Activated T-helper 17 cell treated with anti-CD3 and anti-CD28 coated beads, Interleukin-2, amount 50 U/mL, for 72 hours (primary cell): ENCODE measurements at regions not wholly inside any gene's neighbourhood (a gene's known extent, or its start where the extent isn't known, plus 50 kb on each side); places are given as distances from the start of the nearest gene placed in this dataset.
"Not testable (repeated sequence)": the region's sequence is repeated elsewhere in the genome, so short reads cannot be mapped to it uniquely, and the experiment has no call there.

ENCODE experiments used
- ATAC-seq: fragments of 150-1000 bp; cut with Tn5 transposase; replicated peaks from 2 replicates; pipeline ENCODE4 v1.10.0; 2021; ENCODE audit warnings: mild to moderate bottlenecking, moderate library complexity
- H3K27ac Mint-ChIP-seq: one replicate; pipeline ENCODE4 v1.8.0; 2022; ENCODE audit warnings: mixed read lengths
- H3K27me3 Mint-ChIP-seq: one replicate; pipeline ENCODE4 v1.8.0; 2022; ENCODE audit warnings: mixed read lengths
- H3K36me3 Mint-ChIP-seq: one replicate; pipeline ENCODE4 v1.8.0; 2022; ENCODE audit warnings: low read depth, mild to moderate bottlenecking, mixed read lengths
- H3K4me1 Mint-ChIP-seq: one replicate; pipeline ENCODE4 v1.8.0; 2022; ENCODE audit warnings: mixed read lengths
- H3K4me3 Mint-ChIP-seq: one replicate; pipeline ENCODE4 v1.8.0; 2022; ENCODE audit warnings: mild to moderate bottlenecking, mixed read lengths
- H3K9me3 Mint-ChIP-seq: one replicate; pipeline ENCODE4 v1.8.0; 2022; ENCODE audit warnings: mixed read lengths

DNA sequence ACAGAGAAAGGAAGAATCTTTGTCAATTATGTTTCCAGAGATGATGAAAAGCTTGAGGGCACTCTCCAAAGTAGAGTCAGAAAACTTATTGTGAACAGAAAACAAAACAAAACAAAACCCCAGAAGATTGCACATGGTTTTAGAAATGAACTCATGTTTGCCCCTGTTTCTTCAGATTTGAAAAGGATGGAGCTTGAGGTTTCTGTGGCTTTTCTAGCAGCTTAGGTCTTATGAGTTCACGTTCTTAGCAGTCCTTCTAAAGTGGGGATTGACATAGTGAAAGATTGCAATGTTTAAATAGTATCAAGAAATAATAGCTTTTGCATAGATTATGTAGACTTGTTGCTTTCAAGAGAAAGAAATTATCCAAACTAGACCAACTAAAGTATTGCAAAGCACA is 421.8 kb downstream of the GBA3 start:
- no peak overlapping the region for H3K4me3 Mint-ChIP-seq
- no peak for ATAC-seq
- peaks cover 8% of the 10 kb centered on the region for H3K9me3 Mint-ChIP-seq
- no peaks in the 10 kb centered on the region for H3K27me3 Mint-ChIP-seq
- no peak overlapping the region for H3K27ac Mint-ChIP-seq
- H3K4me1 Mint-ChIP-seq = no peaks in the 10 kb centered on the region
- H3K36me3 Mint-ChIP-seq = no peaks in the 10 kb centered on the region

DNA sequence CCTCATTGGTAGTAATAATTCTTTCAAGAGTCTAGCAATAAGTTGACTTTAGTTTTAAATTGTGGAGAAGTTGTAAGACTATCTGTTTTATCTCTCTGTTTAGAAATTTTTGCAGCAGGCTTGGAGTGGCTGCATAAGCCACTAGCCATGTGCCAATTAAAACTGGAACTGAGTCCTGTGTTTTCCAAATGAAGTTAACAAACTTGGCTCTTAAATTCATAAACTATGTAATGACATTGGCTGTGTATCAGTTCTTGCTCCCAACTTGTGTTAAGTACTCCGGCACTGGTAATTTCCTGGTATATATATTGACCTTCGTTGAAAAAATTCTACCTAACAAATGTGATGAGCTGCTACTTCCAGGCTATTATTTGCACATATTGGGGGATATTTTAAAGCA is 420.4 kb downstream of the GBA3 start:
- Mint-ChIP-seq H3K27ac (no peak overlapping the region), H3K4me1 (no peaks in the 10 kb centered on the region), H3K9me3 (peaks cover 8% of the 10 kb centered on the region), H3K36me3 (no peaks in the 10 kb centered on the region), H3K27me3 (no peaks in the 10 kb centered on the region), H3K4me3 (no peak overlapping the region)
- ATAC-seq = no peak

DNA sequence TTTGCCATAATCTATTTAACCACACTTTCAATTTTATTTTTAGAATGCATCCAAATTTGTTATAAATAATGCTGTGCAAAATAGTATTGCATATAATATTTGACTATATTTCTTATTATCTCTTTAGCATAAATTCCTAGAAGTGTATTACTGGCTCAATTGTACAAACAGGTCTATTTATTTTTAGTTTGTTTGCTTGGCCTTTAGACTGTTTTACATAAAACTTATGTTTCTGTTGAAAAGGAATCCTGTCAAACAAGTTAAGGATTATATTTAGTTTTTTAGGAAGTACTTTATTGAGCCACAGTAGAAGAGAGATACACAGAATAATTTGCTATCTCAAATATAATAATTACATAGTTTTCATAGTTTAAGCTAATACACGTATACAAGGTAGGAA is 413.8 kb downstream of the GBA3 start:
- H3K9me3 Mint-ChIP-seq = no peaks in the 10 kb centered on the region
- H3K4me3 Mint-ChIP-seq = no peak overlapping the region
- H3K27ac Mint-ChIP-seq = no peak overlapping the region
- H3K4me1 Mint-ChIP-seq = no peaks in the 10 kb centered on the region
- no peaks in the 10 kb centered on the region for H3K36me3 Mint-ChIP-seq
- H3K27me3 Mint-ChIP-seq = no peaks in the 10 kb centered on the region
- ATAC-seq = no peak

DNA sequence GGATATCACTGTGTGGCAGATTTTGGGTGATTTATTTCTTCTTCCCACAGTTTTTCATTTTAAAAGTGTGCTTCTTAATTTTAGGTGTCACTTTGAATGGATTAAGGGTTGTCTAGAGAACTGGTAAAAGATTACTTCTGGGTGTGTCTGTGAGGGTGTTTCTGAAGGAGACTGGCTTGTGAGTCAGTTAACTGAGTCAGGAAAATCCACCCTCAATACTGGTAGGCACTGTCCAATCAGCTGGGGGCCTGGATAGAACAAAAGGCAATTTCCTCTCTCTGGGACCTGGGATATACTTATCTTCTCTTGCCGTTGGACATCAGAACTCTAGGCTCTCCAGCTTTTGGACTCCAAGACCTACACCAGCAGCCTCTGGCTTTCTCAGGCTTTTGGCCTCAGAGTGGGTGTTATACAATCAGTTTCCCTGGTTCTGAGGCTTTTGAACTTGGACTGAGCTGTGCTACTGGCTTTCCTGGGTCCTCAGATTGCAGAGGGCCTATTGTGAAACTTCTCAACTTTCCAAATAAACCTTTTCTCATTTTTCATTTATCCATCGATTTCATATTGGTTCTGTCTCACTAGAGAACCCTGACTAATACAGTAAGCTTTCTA is 413.1 kb downstream of the GBA3 start:
- no peak for ATAC-seq
- no peak overlapping the region for H3K4me3 Mint-ChIP-seq
- no peaks in the 10 kb centered on the region for H3K4me1 Mint-ChIP-seq
- no peaks in the 10 kb centered on the region for H3K27me3 Mint-ChIP-seq
- H3K9me3 Mint-ChIP-seq = no peaks in the 10 kb centered on the region
- no peak overlapping the region for H3K27ac Mint-ChIP-seq
- no peaks in the 10 kb centered on the region for H3K36me3 Mint-ChIP-seq

DNA sequence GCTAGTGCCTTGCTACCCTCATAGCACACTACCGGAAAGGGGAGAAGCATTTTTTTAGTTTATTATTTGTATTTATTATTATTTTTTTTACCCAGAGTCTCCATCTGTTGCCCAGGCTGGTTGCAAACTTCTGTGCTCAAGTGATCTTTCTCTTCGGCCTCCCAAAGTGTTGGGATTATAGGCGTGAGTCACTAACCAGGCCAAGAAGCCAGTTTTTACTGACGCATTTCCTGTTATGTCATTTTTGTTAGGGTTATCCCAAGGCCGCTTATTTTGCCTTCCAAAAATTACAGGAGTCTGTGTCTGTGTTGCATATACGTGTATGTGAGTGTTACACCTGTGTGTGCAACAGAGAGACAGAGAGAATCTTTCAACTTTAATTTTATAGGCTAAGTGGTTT is 404.5 kb downstream of the GBA3 start:
- H3K27ac Mint-ChIP-seq = no peak overlapping the region
- no peak for ATAC-seq
- no peaks in the 10 kb centered on the region for H3K4me1 Mint-ChIP-seq

DNA sequence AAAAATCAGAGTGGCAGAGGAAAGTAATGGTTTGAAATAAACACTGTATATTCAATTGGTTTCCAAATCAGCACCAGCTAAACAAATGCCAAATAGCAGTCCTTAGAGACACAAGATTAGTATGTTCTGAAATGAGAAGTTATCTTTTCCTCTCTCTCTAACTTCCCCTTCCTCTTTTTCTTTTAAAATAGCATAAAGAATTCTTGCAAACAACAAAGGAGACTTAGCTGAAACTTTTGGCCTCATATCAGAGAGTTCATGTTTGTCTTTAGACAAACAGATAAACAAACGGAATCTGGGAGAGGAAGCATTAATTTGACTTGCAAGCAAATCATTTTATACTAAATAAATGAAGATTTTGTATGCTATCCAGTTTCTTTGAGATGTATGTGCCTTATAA is 399.0 kb downstream of the GBA3 start:
- Mint-ChIP-seq H3K9me3 (peaks cover 9% of the 10 kb centered on the region), H3K4me3 (no peak overlapping the region), H3K27ac (no peak overlapping the region), H3K36me3 (no peaks in the 10 kb centered on the region), H3K27me3 (no peaks in the 10 kb centered on the region), H3K4me1 (no peaks in the 10 kb centered on the region)
- no peak for ATAC-seq

More for the DNA sequence above, 404.5 kb downstream of the GBA3 start:
- Mint-ChIP-seq H3K9me3 (peaks cover 9% of the 10 kb centered on the region), H3K36me3 (no peaks in the 10 kb centered on the region), H3K4me3 (no peak overlapping the region), H3K27me3 (no peaks in the 10 kb centered on the region)

DNA sequence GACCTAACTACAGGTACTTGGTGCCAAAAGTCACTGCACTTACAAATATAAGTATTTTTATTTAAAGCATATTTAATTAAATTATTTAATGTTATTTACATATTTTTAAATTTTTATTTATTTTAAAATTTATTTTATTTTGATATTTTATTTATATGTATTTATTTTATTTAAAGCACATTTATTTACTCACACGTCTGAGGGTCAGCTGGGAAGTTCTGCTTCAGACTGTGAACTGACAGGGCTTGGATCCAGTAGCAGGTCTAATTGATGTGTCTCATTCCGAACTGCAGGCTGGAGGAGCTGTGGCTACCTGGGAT is 392.5 kb downstream of the GBA3 start:
- no peak overlapping the region for H3K4me3 Mint-ChIP-seq
- H3K36me3 Mint-ChIP-seq = no peaks in the 10 kb centered on the region
- H3K27me3 Mint-ChIP-seq = no peaks in the 10 kb centered on the region
- no peak overlapping the region for H3K27ac Mint-ChIP-seq
- no peak for ATAC-seq
- H3K4me1 Mint-ChIP-seq = no peaks in the 10 kb centered on the region
- H3K9me3 Mint-ChIP-seq = peaks cover 10% of the 10 kb centered on the region

DNA sequence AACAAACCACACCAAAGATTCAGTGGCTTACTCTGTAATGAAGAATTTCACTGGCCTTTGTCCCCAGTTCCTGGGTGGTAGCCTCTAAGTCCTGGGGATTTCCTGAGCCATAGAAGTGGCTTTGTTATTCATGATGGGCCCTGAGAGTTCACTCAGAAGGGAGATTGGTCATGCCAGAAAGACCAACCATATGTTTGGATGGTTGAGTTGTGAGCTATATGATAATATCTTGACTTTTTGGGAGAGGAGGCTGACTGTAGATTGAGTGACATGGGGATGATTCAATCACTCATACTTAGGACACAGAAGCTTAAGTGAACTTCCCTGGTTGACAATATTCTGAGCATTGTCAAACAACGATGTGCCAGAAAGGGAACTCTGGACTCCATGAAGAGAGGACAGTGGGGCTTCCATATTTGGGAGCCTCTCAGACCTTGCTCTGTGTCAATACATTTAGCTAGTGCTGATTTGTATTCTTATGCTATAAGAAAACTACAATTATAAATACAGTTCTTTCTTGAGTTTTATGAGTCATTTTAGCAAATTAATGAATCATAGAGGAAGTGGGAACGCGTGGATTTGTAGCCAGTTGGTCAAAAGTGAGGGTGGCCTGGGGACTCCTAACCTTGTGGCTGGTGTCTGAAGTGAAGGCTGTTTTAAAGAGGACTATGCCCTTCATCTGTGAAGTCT is 392.0 kb downstream of the GBA3 start:
- Mint-ChIP-seq H3K27me3 (no peaks in the 10 kb centered on the region), H3K4me1 (no peaks in the 10 kb centered on the region), H3K36me3 (no peaks in the 10 kb centered on the region), H3K9me3 (peaks cover 10% of the 10 kb centered on the region), H3K27ac (no peak overlapping the region), H3K4me3 (no peak overlapping the region)
- no peak for ATAC-seq

DNA sequence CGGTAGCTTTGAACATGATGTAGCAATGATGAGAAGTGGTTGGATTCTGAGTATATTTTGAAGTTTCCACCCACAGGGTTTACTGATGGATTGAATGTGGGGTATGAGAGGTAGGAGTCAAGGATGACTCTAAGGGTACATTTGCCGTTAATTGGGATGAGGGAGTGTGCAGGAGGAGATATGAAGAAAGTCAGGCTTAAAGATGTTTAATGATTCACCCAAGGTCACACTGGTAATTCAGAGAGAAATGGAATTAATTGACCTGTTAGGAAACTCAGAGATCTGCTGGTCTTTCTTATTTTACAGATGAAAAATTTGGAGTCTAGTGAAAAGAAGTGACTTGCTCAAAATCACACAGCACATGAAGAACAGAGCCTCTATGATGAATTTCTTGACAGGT is 390.7 kb downstream of the GBA3 start:
- ATAC-seq = no peak
- H3K36me3 Mint-ChIP-seq = no peaks in the 10 kb centered on the region
- H3K27me3 Mint-ChIP-seq = no peaks in the 10 kb centered on the region
- H3K4me3 Mint-ChIP-seq = no peak overlapping the region
- peaks cover 10% of the 10 kb centered on the region for H3K9me3 Mint-ChIP-seq
- H3K27ac Mint-ChIP-seq = no peak overlapping the region
- no peaks in the 10 kb centered on the region for H3K4me1 Mint-ChIP-seq

DNA sequence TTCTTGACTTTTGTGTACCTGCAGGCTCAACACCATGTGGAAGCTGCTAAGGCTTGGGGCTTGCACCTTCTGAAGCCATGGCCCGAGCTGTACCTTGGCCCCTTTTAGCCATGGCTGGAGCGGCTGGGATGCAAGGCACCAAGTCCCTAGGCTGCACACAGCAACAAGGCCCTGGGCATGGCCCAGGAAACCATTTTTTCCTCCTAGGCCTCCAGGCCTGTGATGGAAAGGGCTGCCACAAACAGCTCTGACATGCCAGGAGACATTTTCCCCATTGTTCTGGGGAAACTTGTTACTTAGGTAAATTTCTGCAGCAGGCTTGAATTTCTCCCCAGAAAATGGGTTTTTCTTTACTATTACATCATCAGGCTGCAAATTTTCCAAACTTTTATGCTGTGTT is 387.4 kb downstream of the GBA3 start:
- H3K36me3 Mint-ChIP-seq, ATAC-seq, H3K27me3 Mint-ChIP-seq, H3K9me3 Mint-ChIP-seq, H3K27ac Mint-ChIP-seq, H3K4me3 Mint-ChIP-seq, H3K4me1 Mint-ChIP-seq: not testable (repeated sequence)

DNA sequence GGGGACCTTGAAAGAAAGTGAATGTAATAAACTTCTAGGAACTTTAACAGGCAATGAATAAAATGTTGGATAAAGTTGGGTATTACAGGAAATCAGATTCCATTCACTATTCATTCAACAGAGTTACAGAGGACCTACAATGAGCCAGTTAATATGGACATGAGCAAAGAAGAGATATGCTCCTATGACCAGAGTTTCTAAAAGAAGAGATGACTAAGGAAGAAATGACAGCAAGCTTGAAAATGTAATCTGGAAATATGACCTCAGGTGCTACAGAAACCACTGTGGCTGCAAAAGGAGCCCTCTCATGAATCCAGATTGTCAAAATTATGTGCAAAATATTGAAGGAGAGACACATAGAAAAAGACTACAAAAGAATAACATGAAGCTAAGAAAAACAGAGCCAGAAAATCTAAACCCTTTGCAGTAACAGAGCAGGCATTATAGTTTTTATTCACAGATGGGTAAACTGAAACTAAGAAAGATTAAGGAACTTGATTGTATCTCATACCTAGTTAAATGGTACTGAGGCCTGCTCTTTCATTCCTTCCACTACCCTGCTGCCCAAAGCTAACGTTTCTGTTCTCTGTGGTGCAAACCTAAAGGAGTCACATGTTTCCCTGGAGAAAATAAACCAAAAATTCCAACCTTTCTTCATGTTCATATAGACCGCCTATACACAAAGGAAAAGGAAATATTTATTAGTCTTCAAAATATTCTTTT is 378.3 kb downstream of the GBA3 start:
- no peaks in the 10 kb centered on the region for H3K27me3 Mint-ChIP-seq
- no peak for ATAC-seq
- no peaks in the 10 kb centered on the region for H3K36me3 Mint-ChIP-seq
- peaks cover 10% of the 10 kb centered on the region for H3K9me3 Mint-ChIP-seq
- no peaks in the 10 kb centered on the region for H3K4me1 Mint-ChIP-seq
- H3K4me3 Mint-ChIP-seq = no peak overlapping the region
- no peak overlapping the region for H3K27ac Mint-ChIP-seq

DNA sequence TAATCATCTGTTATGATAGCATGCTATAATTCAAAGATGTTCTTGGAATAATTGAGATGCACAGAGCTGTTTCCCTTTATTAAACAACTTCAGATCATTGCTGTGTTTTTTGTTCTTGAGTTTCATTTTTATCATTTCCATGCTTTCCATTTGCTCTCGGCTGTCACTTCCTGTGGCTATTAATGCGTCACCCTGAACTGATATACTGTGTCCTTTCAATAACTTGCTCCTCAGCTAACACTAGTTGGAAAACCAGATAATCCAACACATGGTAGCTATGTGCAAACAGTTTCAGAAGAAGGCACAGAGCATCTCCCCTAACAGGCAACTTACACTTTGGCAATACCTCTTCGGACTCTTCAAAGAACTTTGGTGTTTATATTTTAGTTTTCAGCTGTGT is 376.0 kb downstream of the GBA3 start:
- Mint-ChIP-seq H3K27ac (no peak overlapping the region), H3K27me3 (no peaks in the 10 kb centered on the region), H3K4me1 (no peaks in the 10 kb centered on the region), H3K9me3 (peaks cover 10% of the 10 kb centered on the region), H3K36me3 (no peaks in the 10 kb centered on the region), H3K4me3 (no peak overlapping the region)
- no peak for ATAC-seq

DNA sequence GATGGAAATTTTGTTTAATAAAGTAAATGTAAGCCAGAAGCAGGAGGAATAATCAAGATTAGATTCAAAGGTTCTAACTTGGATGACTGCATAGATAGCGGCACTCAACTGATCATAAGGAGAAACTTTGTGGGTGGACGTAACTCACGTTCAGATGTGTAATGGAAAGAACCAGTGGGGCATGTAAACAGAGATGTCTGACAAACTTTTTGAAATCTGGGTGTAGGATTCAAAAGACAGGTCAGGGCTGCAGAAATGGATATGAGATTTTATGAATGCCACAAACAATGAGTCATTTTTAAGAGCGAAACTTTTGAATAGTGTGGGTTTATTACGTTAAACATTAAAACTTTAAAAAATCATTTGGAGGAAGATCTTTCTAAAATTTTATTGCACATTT is 375.6 kb downstream of the GBA3 start:
- no peak for ATAC-seq

DNA sequence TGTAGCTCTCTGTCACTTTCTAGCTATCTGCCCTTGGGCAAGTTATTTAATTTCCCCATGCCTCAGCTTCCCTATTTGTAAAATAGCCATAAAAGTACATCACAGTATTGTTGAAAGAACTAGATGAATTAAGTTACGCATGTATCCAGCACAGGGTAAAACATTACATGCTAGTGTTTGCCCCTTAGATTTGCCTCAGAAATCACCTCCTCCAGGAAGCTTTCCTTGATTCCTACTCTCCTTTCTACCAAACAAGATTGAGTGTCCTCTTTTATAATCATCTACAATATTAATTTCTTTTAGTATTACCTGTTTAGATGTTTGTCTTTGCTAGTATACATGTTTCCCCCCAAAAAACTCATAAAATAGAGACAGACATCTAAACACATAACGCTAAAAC is 369.5 kb downstream of the GBA3 start:
- Mint-ChIP-seq H3K4me3 (no peak overlapping the region), H3K4me1 (no peaks in the 10 kb centered on the region), H3K27me3 (no peaks in the 10 kb centered on the region), H3K27ac (no peak overlapping the region), H3K36me3 (no peaks in the 10 kb centered on the region), H3K9me3 (no peaks in the 10 kb centered on the region)
- ATAC-seq = no peak

More for the DNA sequence above, 375.6 kb downstream of the GBA3 start:
- Mint-ChIP-seq H3K27ac (no peak overlapping the region), H3K27me3 (no peaks in the 10 kb centered on the region), H3K36me3 (no peaks in the 10 kb centered on the region), H3K4me3 (no peak overlapping the region), H3K4me1 (no peaks in the 10 kb centered on the region), H3K9me3 (peaks cover 10% of the 10 kb centered on the region)

DNA sequence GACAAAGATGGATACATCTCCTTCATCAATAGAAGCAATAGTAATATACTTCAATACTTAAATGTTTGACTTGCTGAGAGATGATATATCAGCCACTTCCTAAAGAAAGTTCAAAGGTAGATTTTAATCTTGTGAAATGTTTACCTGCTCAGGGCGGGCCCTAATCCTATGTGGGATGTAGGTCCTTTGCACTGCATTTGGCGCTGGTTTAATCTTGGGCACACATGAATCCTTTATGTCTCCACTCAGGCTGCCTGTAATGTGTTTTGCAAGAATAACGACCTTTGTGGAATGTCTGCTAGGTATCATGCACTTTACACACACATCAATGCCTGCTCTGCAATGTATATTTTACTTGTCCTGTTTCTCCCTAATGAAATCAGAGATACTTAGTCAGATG is 368.7 kb downstream of the GBA3 start:
- Mint-ChIP-seq H3K36me3 (no peaks in the 10 kb centered on the region), H3K4me3 (no peak overlapping the region), H3K27me3 (no peaks in the 10 kb centered on the region), H3K27ac (no peak overlapping the region), H3K4me1 (no peaks in the 10 kb centered on the region), H3K9me3 (no peaks in the 10 kb centered on the region)
- no peak for ATAC-seq
